ENCODE measurements at regions not wholly inside any gene's neighbourhood (a gene's known extent, or its start where the extent isn't known, plus 50 kb on each side); places are given as distances from the start of the nearest gene placed in this dataset.

DNA sequence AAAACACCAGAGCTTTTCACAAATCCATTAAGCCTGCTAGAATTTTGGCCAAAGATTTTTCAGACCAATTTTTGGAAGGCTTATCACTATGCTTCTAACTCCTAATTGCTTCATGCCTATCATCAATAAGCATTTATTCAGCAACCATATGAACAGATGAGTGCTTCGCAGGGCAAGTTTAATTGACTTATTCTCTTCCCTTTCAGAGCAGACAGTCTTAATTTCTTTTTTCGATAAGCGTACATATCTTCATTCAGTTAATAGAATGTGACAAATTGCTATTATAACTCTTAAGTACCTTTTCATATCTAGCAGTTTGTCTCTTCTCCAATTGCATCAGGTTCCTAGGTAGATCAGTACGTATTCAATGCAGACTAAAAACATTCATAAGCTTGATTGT, 298.4 kb upstream of the ANO5 start:
- TF ChIP-seq POLR2A (IDR thresholded peaks at IDR 0.05), result no peak
- TF ChIP-seq, protein P1, sequence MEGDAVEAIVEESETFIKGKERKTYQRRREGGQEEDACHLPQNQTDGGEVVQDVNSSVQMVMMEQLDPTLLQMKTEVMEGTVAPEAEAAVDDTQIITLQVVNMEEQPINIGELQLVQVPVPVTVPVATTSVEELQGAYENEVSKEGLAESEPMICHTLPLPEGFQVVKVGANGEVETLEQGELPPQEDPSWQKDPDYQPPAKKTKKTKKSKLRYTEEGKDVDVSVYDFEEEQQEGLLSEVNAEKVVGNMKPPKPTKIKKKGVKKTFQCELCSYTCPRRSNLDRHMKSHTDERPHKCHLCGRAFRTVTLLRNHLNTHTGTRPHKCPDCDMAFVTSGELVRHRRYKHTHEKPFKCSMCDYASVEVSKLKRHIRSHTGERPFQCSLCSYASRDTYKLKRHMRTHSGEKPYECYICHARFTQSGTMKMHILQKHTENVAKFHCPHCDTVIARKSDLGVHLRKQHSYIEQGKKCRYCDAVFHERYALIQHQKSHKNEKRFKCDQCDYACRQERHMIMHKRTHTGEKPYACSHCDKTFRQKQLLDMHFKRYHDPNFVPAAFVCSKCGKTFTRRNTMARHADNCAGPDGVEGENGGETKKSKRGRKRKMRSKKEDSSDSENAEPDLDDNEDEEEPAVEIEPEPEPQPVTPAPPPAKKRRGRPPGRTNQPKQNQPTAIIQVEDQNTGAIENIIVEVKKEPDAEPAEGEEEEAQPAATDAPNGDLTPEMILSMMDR (IDR thresholded peaks at IDR 0.05), result no peak

Measured in sigmoid colon (tissue), 3 donors.